H4 (cell line): ENCODE measurements at regions not wholly inside any gene's neighbourhood (a gene's known extent, or its start where the extent isn't known, plus 50 kb on each side); places are given as distances from the start of the nearest gene placed in this dataset.
A peak's percentile ranks its signal among the peaks of the same experiment; 100 is the strongest.
"Not testable (repeated sequence)": the region's sequence is repeated elsewhere in the genome, so short reads cannot be mapped to it uniquely, and the experiment has no call there.

ENCODE experiments used
- DNase-seq: peaks from one replicate; pipeline ENCODE4 v3.0.0-alpha.2; 2015; ENCODE audit warnings: low spot score

DNA sequence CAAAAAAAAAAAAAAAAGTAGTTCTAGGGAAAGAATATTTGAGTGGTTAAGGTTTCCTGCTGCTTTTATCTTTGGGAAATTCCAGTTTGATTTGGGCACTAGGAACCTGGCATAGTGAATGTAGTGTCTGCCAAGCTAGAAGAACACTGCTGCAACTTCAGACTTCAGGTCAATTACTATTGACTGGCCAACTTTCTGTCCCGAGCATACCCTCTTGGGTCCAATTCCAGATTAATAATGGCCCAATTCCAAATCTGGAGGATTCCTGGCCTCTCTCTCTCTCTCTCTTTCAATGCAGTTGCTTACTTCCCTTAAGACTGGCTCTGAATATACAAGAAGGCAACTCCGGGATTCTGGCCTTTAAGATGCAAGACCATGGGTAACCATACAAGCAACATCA lies 74.9 kb downstream of the ANKEF1 start:
- DNase-seq, result no peak

DNA sequence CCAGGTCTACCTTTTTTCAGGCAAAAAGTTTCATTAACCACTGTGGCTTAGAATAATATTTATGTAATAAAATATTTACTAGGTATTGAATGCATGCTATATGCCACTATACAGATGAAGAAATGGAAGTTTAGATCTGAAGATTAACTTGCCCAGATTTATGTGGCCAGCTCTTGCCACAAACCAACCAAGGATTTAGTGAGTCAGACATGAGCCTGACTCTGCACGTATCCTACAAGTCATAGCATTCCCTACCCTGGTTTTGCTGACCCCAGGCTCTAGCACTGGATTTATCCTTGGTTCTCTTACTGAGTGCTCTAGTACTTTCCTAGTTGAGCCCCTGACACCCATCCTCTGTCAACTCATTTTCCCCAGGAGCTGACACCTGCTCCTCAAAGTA lies 75.4 kb downstream of the ANKEF1 start:
- peak; percentile 62 for DNase-seq

DNA sequence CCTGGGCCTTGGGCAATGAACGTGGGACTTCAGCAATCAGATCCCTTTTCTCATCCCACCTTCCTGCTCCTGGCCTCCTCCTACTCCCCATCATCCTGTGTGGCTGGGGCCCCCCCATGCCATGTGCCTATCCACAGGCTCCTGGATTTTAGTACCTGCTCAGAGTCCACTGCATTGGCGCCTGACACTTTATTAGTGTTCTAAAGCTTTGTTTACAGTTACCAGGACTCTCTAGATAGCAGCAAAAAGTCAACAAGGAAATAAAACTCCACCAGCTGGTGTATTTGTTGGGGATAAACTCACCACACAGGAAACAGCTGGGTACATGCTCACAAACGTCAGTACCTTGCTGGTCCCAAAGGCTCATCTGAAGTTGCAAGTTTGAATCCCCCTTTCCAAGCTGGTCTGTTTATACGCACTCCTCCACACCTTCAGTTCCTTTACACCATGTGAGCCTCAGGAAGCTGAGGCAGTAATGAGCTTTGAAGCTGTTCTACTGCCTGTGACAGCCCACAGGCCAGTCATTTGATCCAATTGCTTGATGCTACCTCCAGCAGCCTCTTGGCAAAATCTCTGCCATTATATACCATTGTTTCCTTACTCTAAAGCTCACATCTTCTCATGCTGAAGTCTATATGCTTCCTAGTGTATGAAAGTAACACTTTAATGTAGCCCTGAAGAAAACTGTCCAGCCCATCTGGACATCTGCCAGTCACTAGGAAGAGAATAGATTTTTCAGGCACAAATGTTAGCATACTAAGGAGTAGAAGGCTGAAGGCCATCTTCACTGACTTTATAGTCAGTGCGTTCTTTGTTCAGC lies 76.6 kb downstream of the ANKEF1 start:
- DNase-seq, result peak; percentile 65

DNA sequence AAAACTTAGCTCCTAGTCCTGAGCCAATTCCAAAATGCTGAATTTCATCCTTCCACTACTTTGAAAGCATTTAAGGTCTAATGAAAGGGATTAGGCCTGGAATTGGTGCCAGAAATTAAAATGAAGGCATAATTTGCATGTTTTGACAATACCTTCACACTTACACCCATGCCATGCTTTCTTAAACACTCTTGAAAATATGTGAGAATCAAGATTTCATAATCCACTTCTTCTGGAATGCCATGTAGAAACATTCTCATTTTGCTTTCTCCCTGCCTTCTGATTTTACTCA lies 77.1 kb downstream of the ANKEF1 start:
- DNase-seq, result no peak

DNA sequence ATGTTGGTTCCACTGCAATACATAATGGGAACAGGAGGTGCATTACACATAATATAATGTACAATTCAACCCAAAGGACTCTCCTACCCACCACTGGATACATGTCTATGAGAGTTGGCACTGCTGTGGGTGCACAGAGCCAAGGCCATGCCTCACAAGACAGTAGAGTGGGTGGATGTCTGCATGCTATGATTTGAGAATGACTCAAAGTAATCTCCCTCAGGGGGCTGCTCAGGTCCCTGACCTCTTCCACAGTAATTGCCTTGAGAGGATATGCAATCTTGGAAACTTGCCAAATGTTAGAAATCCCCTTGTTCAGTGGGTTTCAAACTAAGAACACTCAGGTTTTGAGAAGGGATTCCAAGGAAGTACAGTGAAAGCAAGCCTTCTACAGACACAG lies 79.0 kb downstream of the ANKEF1 start:
- DNase-seq, result no peak

DNA sequence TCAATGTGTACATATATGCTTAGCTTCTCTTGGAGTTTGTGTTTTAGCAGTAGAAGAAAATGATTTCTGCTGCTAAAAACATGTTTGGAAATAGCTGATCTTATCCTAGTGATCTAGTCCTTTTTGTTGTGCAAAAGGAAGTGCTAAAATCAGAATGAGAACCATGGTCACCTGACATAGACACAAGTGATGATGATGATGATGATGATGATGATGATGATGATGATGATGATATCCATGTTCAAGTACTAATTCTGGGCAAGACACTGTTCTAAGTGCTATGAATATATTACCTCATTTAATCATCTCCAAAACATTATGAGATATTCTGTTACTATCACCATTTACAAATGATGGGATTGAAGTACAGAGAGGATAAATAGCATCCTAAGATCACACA lies 79.8 kb downstream of the ANKEF1 start:
- DNase-seq, result no peak

DNA sequence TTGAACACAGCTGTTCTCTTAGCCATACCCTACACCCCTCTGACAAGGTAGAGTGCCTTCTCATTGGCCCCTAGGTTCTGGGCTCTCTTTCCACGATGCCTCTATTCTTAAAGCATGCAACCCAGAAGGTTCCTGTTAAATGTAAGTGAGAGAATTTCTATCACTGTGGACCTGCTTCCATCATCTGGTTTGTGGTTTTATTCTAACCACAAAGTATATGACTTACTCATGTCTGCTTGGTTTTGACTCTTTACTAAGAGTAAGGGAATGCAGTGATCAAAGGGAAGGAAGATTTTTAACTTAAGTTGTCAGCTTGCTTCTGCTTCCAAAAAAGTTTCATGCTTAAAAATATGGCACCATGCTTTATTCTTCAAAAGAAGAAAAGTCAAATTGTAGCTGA lies 80.2 kb downstream of the ANKEF1 start:
- peak; percentile 66 for DNase-seq

DNA sequence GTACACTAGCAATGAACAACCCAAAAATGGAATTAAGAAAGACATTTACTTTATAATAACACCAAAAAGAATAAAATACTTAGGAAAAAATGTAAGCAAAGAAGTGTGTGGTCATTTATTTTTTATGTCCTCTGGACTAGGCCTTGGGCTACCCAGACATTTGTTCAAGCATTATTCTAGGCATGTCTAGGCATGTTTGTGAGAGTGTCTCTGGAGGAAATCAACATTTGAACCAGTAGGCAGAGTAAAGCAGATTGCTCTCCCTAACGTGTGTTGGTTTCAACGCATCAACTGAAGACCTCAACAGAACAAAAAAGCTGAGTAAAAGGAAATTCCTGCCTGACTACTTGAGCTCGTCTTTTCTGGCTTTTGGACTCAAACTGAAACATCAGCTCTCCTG lies 84.5 kb downstream of the ANKEF1 start:
- DNase-seq, result no peak

DNA sequence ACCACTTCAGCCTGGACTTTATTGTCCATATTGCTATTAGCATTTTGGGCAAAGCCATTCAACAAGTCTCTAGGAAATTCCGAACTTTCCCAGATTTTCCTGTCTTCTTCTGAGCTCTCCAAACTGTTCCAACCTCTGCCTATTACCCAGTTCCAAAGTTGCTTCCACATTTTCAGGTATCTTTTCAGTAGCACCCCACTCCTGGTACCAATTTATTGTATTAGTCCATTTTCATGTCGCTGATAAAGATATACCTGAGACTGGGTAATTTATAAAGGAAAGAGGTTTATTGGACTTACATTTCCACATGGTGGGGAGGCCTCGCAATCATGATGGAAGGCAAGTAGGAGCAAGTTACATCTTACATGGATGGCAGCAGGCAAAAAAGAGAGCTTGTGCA lies 90.1 kb downstream of the ANKEF1 start:
- DNase-seq, result not testable (repeated sequence)

DNA sequence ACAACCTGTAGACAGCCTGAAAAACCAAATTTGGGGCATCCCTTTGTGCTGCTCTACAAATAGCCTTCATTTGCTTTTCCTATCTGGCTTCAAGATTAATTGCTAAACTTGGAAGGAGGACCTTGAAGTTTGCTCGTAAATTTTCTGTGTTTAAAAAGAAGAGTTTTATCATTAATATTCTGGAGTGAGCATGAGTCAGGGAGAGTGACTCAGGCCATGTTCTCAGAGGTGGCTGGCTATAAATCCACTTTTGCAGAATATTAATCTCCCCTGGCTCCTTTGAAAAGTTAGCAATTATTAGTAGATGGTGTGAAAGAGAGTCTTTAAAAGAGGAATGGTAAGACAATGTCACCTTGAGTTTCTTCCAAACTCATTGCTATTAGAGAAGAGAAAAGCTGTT lies 91.0 kb downstream of the ANKEF1 start:
- no peak for DNase-seq

DNA sequence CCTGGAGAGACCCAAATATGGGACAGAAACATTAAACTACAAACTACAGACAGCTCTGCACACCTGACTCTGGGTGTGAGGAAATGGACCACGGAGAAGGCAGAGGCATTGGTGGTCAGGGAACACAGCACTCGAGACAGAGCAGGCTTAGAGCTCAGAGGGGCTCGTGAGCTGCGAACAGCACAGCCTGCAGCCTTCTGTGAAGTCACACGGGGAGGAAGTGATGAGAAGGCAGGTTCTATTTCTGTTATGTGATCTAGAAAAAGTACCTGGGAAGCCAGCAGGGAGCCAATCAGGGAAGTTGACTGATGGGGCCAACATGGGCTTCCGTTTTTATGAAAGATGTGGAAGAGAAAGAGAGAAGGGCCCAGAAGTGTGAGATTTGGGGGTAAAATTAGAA lies 88.9 kb upstream of the SNAP25 start:
- DNase-seq, result no peak

DNA sequence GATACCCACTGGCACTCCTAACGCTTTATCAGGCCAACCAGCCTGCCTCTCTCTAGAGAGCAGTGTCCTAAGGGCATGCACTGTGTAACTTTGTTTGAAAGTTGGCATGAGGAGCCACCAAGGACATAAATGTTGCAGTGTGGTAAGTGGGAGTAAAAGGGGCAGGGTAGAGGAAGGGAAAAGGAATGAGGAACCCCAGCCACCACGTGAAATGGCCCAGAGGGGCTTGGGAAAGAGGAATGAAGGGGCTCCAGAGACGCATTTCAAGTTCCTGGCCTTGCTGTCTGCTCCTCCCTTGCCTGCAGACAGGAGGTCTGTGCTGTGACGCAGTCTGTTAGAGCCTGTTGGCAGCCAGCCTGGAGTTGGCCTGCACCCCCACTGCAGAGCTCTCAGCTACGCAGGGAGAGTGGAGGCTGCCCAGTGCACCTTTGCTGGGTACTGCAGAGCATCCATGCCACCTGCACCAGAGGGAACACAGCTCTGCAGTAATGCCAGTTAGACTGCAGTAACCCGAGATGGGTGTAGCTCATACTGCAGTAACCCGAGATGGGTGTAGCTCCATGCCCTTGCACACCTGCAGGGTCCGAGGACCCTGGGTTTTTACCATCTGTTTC lies 86.8 kb upstream of the SNAP25 start:
- DNase-seq, result peak; percentile 46

DNA sequence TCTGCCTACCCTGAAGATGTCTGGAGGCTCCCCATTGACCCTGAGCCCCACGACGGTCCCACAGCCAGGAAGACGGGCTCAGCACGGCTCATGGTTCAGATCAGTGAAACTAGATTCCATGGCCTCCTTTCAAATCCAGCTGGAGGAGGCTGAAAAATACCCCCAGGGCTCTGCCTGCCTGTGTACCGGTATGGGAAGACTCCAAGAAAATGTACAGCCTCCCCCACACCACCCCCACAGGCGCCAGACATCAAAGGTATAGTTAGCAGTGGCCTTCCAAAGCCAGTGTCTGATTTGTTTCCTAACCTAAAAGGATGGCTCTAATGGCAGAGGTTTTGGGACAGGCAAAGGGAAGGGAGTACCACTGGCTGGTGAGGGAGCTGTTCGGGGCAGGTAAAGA lies 86.2 kb upstream of the SNAP25 start:
- DNase-seq, result no peak

DNA sequence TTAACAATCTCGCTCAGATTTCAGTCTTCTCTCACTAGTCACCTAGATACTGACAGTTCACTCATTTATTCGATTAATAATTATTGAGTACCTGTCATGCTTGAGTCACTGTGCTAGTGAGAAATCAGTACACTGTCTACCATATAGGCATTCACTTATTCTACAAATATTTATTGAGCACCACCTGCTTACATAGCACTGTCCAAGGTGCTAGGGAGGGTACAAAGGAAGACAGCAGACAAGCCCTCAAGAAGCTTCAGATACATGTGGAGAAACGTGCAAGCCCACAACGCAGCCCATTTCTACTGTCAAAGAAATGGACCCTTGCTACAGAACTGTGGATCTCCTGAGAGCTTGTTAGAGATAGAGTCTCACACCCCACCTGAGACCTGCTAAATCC lies 85.1 kb upstream of the SNAP25 start:
- no peak for DNase-seq

DNA sequence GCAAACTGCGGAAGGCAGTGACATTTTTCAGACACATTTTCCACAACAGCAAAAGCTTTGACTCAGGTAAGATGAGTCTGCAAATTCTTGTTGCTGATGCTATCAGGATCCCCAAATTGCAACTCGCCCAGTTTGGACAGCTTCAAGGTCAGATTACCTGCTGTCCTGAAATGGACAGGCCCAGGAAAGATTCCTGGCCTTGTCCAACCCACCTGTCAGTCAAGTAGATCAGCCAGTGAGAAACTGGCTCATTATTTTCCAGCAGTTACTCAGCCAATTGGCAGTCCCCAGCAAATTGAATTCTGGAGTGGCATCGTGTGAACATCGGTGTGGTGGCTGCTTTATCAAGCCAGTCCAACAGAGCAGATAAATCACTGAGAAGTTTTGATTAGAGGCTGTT lies 84.5 kb upstream of the SNAP25 start:
- no peak for DNase-seq

DNA sequence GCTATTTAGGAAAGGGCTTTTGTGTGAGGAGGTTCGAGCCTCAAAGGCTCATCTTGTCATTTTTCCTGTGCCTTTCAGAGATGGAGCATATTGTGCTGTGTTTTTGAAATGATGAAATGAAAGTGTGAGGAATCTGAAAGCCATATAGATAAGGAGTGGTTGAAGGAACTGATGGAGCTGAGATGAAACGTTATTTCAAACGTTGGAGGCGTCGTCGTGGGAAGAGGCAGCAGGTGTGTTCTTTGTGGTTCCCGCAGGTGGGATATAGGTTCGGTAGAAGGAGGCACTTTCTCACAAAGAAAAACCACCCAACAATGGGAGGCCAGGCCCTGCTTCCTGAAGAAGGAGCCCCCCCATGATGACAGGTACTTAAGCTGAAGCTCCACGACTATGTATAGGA lies 83.2 kb upstream of the SNAP25 start:
- DNase-seq, result no peak

DNA sequence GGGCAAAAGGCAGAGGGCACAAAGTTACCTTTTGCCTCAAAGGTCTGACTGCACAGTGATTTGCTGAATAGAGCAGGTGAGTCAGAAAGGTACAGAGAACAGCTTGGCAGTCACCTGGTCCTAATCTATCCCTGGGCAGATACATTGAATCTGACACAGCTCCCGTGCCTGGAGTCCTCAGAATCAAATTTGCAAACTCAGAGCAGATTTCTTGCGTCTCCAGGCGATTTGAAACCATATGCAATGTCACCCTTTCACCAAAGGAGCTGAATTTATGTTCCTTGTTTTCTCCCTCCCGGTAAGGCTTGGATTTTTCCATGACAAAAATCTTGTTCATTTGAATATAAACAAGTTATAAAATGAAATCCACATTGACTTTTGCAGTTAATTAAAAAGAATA lies 81.6 kb upstream of the SNAP25 start:
- no peak for DNase-seq

DNA sequence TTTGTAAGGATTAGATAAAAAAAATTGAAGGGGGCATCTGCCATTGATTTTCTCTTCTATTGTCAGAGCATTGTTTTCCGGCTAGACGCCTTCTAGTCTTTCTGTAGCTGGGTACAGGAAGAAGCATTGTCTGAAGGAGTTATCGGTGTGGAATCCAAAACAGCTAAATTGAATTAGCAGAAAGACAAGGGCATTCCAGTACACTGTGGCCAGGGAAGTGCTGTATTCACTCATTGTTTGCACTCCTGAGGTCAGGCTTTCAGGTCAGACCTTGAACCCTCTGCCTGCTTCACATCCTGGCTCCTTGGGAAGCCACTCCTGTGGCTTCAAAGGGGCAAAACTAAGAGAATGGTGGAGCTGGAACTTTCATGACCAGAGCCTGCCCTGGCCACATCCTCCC lies 81.1 kb upstream of the SNAP25 start:
- DNase-seq, result no peak

DNA sequence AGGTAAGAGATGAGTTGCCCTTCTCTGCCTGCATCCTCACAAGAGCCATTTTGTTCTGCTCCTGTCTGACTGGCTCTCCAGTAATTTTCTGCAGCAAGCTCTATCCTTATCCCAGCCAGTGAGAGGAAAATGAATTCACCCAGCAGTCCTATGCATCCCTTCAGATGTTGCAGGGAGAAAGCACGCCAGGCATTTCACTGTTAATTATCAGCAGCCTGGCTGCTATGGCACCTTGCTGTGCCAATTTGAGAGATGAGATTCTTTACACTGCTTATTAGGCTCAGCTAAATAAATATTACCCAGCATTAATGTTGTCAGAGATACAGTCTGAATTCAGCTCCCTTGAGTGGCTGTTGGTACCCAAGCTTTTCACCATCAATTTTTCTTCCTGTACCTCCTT lies 61.1 kb upstream of the SNAP25 start:
- DNase-seq, result no peak

DNA sequence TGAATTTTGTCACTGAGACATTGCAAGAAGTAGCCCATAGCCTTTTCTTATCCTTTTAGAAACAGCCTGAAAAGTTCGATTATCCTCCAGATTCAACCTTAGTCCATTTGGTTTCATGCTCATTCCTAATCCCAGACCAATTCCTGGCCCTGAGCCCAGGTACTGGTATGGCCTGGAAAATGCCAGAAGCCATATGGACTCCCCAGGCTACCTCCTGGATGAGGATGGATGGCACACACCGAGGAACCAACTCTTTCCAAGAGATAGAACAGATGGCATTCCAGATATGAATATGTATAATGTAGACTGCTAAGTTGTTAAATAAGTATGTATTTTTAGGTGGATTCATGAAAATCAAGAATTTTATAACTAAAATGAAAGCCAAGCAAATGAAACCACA lies 51.6 kb upstream of the SNAP25 start:
- DNase-seq, result no peak

DNA sequence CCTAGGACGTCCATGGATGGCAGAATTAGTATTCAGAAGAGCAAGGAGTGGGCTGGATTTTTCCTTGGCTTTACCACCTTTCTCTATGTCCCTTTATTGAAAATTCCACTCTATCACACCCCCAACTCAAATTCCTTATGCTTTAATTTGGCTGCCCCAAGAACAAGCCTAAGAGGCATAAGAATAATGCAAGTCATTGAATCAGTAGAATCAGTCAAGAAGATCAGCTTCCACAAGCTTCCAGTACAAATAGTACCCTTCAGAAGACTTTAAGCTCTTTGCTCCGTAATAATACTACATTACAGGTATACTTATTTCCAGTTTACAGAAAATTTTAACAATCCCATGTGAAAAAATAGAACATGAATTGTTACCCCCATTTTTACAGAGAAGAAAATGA lies 51.0 kb upstream of the SNAP25 start:
- DNase-seq, result no peak
